ENCODE measurements at regions not wholly inside any gene's neighbourhood (a gene's known extent, or its start where the extent isn't known, plus 50 kb on each side); places are given as distances from the start of the nearest gene placed in this dataset.

- Histone ChIP-seq H3K4me3 (no peak overlapping the region), H3K27ac (no peak overlapping the region)
- DNase-seq (ENCODE audit: low spot score), result no peak
- TF ChIP-seq, protein P1, sequence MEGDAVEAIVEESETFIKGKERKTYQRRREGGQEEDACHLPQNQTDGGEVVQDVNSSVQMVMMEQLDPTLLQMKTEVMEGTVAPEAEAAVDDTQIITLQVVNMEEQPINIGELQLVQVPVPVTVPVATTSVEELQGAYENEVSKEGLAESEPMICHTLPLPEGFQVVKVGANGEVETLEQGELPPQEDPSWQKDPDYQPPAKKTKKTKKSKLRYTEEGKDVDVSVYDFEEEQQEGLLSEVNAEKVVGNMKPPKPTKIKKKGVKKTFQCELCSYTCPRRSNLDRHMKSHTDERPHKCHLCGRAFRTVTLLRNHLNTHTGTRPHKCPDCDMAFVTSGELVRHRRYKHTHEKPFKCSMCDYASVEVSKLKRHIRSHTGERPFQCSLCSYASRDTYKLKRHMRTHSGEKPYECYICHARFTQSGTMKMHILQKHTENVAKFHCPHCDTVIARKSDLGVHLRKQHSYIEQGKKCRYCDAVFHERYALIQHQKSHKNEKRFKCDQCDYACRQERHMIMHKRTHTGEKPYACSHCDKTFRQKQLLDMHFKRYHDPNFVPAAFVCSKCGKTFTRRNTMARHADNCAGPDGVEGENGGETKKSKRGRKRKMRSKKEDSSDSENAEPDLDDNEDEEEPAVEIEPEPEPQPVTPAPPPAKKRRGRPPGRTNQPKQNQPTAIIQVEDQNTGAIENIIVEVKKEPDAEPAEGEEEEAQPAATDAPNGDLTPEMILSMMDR (IDR thresholded peaks at IDR 0.05), result no peak
Observed at GRCh38 chr16:56140645-56141044, 50.6 kb upstream of the GNAO1 start.

GRCh38 chr16:56137269-56137668 is 54.0 kb upstream of the GNAO1 start:
- DNase-seq (ENCODE audit: low spot score), result no peak
- Histone ChIP-seq H3K27ac (no peak overlapping the region), H3K4me3 (no peak overlapping the region)
- TF ChIP-seq, protein P1 (IDR thresholded peaks at IDR 0.05), result no peak

DNA sequence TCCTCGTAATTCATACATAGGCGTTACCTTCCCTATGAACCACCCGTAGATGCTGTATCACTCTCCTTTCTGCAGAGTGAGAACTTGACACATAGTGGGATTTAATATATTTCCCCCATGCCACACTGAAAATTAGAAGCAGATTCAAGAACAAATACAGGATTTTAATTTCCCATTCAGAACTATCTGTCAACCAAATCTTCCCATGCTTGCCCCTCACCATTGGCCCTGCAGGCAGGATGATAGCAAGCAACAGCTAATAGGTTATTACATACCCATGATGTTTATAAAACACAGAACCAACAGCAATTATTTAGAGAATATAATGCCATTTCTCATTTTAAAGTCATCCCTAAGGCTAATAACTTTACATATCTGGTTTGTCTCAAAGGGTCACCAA is 55.0 kb upstream of the GNAO1 start:
- TF ChIP-seq, protein P1 (IDR thresholded peaks at IDR 0.05), result no peak
- Histone ChIP-seq H3K4me3 (no peak overlapping the region), H3K27ac (no peak overlapping the region)
- DNase-seq (ENCODE audit: low spot score), result no peak

DNA sequence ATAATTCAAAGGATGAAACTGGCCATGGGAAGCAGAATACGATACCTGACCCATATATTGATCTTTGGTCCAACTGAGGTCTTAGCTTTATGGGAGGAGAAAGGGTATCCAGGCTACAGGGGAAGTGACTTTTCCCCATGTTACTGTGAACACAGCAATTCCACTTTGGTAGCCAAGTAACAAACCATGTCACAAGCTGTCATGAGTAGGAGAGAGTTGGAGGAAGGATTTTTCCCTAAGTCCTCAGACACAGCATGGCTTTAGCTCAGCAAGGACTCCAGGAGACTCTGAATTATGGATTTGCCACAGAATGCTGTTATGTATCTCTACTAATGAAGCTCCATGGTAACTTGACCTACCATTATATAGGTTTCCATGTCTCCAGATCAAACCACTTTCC is 56.5 kb upstream of the GNAO1 start:
- Histone ChIP-seq H3K4me3 (no peak overlapping the region), H3K27ac (no peak overlapping the region)
- DNase-seq (ENCODE audit: low spot score), result no peak
- TF ChIP-seq, protein P1 (IDR thresholded peaks at IDR 0.05), result no peak

DNA sequence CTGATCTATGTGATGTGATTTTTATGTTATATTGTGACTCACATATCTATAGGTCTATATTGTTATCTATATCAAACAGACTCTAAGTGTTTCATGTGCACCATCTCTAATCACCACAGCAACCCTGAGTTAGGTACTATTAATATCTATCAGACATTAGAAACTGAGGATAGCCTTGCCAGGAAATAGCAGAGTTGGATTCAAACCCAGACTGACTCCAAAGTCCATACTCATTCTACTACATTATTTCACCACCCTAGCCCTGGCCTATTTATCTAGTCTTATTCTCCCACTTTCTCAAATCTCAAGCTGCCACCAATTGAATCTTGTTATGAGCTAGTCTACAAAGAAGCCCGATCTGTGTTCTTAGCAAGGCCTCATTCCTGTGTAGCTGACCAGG is 65.4 kb upstream of the GNAO1 start:
- no peak for DNase-seq (ENCODE audit: low spot score)
- TF ChIP-seq, protein P1 (IDR thresholded peaks at IDR 0.05), result no peak
- H3K4me3 ChIP-seq, result no peak overlapping the region
- H3K27ac ChIP-seq, result no peak overlapping the region

GRCh38 chr16:56122251-56122650 is 69.0 kb upstream of the GNAO1 start:
- Histone ChIP-seq H3K4me3 (no peak overlapping the region), H3K27ac (no peak overlapping the region)
- no peak for DNase-seq (ENCODE audit: low spot score)
- TF ChIP-seq, protein P1 (IDR thresholded peaks at IDR 0.05), result no peak

DNA sequence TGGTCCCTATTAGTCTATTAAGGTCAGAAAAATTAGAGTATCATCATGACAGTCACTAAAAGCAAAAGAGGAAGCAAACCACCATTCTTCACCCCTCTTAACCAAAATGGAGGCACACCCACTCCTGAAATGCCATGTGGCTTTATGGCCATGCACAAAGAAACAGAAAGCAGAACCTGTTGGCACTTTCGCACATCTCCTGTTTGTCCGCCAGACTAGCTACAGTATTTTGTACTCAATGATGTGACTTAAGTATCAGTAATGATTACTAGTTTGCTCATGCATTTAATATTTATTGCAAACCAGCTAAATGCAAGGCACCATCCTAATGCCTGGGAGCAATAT is 70.2 kb upstream of the GNAO1 start:
- TF ChIP-seq, protein P1 (IDR thresholded peaks at IDR 0.05), result no peak
- H3K4me3 ChIP-seq, result no peak overlapping the region
- H3K27ac ChIP-seq, result no peak overlapping the region
- no peak for DNase-seq (ENCODE audit: low spot score)

All from coronary artery (tissue), 2 donors.